ENCODE measurements at regions not wholly inside any gene's neighbourhood (a gene's known extent, or its start where the extent isn't known, plus 50 kb on each side); places are given as distances from the start of the nearest gene placed in this dataset.
"Not testable (repeated sequence)": the region's sequence is repeated elsewhere in the genome, so short reads cannot be mapped to it uniquely, and the experiment has no call there.

DNA sequence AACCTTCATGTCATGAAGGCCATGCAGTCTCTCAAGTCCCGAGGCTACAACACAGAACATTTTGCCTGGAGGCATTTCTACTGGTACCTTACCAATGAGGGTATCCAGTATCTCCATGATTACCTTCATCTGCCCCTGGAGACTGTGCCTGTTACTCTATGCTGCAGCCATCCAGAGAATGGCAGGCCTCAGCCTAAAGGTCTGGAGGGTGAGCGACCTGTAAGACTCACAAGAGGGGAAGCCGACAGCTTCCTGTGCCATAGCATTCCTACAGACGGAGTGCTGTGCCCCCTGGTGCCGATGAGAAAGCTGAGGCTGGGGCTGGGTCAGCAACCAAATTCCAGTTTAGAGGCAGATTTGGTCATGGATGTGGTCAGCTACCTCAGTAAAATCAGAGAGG, 51.3 kb upstream of the CADPS start:
- DNase-seq (ENCODE audit: extremely low read depth in 1 of 11, low read depth in 9 of 11, low spot score in 4 of 11): no peak

DNA sequence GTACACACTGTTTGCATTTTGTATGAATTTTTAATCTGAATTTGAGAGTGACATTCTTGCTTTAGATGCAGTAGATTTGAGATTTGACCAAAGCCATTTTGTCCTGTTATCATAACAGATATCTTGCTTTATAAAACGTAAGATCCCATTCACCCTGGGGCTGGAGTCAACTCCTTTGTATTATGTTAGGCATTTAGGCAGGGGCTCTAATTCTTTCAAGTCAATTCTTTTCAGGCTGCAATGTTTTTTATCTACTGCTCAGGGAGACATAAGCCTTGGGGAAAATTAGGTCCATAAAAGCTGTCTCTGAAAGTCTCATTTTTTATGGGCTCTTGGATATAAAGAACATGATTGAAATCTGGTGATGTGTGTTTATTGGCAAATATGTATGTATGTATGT, 53.0 kb upstream of the CADPS start:
- DNase-seq (ENCODE audit: extremely low read depth in 1 of 11, low read depth in 9 of 11, low spot score in 4 of 11): no peak

DNA sequence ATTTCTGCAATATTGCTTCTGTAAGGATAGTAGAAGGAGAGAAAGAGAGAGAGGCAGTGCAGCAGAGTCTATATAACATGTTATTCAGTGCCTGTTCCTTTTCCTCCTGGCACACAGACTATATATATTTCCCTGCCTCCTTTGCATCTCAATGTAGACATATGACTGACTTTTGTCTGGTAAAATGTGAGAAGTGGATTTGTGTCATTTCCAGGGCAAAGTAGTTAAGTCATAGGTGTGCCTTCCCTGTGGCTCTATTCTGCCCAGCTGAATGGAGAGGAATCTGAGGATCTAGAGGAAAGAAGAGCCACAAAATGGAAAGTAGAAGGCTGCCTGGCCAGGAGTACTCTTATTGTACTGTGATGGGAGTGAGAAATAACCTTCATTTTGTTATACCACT, 54.6 kb upstream of the CADPS start:
- no peak for DNase-seq (ENCODE audit: extremely low read depth in 1 of 11, low read depth in 9 of 11, low spot score in 4 of 11)

DNA sequence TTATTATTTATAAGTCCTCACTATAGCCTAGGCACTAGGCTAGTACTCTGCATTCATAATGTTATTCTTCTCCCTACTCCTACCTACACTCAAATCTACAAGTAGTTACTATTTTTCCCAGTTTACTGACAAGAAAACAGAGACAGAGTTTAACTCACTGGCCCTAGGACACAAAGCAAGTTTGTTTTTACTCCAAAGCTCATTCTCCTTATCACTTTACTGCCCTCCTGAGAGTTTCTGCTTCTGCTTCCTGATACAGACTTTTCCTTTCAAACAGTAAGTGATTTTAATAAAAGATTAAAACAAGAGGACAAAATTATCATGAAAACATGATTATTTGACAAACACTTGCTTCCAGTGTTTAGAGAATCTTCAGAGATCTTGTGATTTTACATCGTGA, 60.6 kb upstream of the CADPS start:
- no peak for DNase-seq (ENCODE audit: extremely low read depth in 1 of 11, low read depth in 9 of 11, low spot score in 4 of 11)

DNA sequence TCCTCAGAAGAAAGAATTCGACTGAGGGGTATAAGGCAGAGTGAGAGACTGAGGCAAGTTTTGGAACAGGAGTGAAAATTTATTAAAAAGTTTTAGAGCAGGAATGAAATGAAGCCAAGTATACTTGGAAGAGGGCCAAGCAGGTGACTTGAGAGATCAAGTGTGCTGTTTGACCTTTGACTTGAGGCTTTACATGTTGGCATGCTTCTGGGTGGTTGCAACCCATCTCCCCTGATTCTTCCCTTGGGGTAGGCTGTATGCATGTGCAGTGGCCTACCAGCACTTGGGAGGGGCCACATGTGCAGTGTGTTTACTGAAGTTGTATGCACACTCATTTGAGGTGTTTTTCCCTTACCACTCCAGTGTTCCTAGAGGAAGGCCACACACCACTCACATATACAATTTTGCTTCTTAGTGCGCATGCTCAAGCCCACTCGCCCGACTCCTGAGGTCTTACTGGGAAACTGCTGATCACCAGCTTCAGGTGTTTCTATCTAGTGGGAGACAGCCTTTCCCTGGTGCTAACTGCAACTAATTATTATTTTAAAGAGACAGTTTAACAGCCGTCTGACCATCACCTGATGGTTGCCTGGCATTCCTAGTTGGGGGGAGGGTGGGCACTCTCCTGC, 61.5 kb upstream of the CADPS start:
- DNase-seq (ENCODE audit: extremely low read depth in 1 of 11, low read depth in 9 of 11, low spot score in 4 of 11): no peak

DNA sequence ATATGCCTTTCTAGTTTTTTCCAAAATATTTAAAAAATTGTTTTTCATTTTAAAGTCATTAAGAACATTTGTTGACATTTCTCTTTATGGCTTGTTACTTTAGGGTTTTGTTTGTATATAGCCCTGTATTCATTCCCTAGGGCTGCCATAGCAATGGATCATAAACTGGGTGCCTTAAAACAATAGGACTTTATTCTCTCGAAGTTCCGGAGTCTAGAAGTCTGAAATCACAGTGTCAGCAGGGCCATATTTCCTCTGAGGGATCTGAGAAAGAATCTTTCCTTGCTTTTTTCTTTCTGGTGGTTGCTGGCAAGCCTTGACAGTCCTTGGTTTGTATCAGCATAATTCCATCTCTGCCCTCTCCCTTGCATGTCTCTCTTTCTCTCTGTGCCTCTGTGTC, 63.4 kb upstream of the CADPS start:
- DNase-seq (ENCODE audit: extremely low read depth in 1 of 11, low read depth in 9 of 11, low spot score in 4 of 11): no peak

DNA sequence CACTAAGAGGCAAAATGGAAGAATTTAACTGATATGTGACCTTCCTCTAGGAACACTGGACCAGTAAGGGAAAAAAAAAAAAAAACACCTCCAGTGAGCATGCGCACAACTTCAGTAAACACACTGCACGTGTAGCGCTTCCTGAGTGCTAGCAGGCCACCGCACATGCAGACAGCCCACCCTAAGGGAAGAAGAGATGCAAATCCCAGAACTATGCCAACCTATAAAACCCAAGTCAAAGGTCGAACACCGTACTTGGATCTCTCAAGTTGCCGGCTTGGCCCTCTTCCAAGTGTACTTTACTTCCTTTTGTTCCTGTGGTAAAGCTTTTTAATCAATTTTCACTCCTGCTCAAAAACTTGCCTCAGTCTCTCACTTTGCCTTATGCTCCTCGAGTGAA, 64.5 kb upstream of the CADPS start:
- DNase-seq (ENCODE audit: extremely low read depth in 1 of 11, low read depth in 9 of 11, low spot score in 4 of 11): no peak

DNA sequence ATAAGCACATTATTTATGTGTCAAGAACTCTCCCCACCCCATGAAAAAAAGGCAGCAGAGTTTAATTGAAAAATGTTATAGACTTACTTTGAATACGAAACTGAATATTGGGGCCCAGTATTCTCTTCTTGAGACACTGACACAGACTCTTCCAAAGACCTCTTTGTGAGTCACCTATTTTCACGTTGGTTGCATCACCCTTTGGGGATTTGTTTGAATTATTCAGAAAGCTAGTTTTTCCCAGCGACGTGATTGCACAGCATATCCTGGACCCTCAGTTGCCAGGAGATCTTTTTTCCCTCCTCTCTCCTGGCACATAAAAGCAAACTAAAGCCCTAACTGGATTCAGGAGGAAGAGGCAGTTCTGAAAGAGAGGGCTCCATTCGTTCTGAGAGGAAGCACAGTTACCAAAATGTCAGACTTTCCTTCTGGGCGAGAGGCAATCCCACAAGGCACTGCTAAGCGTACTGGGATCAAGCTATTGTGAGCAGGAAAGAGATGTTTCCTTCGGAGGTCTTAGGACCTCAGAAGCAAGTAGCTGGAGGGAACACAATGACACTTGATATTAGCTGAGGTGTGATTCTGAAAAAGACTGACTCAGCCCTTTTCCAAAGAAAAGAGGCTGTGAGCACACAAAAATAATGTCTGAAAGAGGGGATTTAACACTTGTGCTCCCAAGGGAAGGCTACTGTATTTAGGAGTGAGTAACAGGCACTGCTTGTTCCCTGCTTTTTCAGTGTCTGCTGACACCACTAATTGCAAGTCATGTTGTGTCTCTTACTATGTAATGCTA, 65.8 kb upstream of the CADPS start:
- no peak for DNase-seq (ENCODE audit: extremely low read depth in 1 of 11, low read depth in 9 of 11, low spot score in 4 of 11)

DNA sequence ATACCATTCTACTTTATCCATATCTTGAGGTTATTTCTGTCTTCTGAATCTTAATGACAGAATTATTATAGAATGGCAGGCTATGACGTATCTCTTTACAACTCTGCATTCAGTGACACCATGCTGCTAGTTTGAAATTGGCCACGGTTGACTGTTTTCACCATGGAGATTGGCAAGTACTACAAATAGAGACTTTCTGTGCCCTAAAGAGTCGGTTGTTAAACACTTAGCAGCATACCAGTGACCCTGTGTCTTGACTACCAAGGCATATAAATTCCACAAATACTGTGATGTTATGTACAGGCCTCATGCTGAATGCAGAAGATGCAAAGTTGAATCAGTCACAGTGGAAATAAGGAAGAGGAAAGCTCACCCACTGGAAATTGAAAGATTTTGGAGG, 67.0 kb upstream of the CADPS start:
- DNase-seq (ENCODE audit: extremely low read depth in 1 of 11, low read depth in 9 of 11, low spot score in 4 of 11): peak in 2 of 11 donors; percentile 1 to 5

DNA sequence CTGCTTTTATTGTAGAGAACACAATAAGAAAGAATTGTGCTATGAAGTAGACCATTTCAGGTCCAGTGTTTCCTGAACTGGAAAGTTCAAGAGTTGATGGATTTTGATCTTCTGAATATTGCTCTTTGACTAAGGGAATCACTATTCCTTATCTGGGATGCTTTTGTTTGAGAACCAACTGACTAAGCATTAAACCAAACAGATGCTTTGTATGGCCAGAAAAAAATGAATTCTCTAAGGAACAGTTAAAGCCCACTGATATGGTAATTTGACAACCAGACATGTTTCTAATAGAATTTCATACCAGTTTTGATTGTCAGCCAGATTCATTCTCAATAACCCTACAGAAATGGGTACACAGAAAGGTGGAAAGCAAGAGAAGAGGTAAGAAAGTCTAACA, 67.5 kb upstream of the CADPS start:
- no peak for DNase-seq (ENCODE audit: extremely low read depth in 1 of 11, low read depth in 9 of 11, low spot score in 4 of 11)

DNA sequence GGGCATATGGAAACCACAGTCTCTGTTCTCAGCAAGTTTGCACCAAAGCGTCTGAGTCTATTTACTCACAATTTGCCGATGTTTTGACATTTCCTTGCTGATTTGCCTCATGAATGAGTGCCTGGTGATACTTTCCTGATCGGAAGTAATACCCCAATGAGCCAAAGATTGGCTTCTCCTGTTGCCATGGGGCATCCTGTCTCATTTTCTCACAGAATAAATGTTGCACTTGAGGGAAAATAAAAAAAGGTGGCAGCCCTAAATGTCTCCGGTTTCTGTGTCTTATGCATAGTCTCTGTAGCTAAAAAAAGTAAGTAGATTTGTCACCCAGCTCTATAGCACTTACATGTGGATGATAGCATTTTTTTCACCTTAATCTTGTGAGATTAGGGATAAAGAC, 73.7 kb upstream of the CADPS start:
- no peak for DNase-seq (ENCODE audit: extremely low read depth in 1 of 11, low read depth in 9 of 11, low spot score in 4 of 11)

DNA sequence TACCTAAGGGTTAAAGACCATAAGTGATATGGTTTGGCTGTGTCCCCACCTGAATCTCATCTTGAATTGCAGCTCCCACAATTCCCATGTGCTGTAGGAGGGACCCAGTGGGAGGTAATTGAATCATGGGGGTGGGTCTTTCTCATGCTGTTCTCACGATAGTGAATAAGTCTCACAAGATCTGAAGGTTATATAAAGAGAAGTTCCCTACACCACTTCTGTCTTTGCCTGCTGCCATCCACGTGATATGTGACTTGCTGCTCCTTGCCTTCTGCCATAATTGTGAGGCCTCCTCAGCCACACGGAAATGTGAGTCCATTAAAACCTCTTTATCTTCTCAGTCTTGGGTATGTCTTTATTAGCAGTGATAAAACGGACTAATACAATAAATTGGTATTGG, 75.0 kb upstream of the CADPS start:
- no peak for DNase-seq (ENCODE audit: extremely low read depth in 1 of 11, low read depth in 9 of 11, low spot score in 4 of 11)

DNA sequence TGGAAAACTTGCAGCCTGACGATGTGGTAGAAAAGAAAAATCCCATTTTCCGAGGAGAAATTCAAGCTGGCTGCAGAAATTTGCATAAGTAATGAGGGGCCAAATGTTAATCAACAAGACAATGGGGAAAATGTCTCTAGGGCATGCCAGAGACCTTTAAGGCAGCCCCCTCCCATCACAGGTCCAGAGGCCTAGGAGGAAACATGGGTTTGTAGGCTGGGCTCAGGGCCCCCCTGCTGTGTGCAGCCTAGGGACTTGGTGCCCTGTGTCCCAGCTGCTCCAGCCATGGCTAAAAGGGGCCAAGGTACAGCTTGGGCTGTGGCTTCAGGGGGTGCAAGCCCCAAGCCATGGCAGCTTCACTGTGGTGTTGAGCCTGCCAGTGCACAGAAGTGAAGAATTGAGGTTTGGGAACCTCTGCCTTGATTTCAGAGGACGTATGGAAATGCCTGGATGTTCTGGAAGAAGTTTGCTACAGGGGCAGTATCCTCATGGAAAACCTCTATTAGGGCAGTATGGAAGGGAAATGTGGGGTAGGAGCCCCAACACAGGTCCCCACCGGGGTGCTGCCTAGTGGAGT, 75.9 kb upstream of the CADPS start:
- DNase-seq (ENCODE audit: extremely low read depth in 1 of 11, low read depth in 9 of 11, low spot score in 4 of 11): no peak

DNA sequence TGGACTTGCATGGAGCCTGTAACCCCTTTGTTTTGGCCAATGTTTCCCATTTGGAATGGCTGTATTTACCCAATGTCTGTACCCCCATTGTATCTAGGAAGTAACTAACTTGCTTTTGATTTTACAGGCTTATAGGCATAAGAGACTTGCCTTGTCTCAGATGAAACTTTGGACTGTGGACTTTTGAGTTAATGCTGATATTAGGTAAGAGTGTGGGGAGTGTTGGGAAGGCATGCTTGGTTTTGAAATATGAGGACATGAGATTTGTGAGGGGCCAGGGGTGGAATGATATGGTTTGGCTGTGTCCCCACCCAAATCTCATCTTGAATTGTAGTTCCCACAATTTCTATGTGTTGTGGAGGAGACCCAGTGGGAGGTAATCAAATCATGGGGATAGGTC, 76.7 kb upstream of the CADPS start:
- not testable (repeated sequence) for DNase-seq (ENCODE audit: extremely low read depth in 1 of 11, low read depth in 9 of 11, low spot score in 4 of 11)

DNA sequence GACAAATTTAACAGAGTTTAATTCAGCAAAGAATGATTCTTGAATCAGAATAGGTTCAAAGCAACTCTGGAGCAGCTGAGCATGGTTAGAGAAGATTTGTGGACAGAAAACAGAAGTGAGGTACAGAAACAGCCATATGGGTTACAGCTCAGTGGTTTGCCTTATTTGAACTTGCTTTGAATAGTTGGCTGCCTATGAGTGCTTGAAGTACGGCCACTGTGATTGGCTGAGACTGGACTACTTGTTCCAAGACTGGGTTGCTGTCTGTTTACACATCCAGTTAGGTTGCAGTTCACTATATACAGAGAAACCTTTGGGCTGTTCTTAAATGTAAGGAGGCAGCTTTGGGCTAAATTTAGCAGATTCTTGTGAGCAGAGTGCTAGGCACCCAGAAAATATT, 79.4 kb upstream of the CADPS start:
- DNase-seq (ENCODE audit: extremely low read depth in 1 of 11, low read depth in 9 of 11, low spot score in 4 of 11): no peak

DNA sequence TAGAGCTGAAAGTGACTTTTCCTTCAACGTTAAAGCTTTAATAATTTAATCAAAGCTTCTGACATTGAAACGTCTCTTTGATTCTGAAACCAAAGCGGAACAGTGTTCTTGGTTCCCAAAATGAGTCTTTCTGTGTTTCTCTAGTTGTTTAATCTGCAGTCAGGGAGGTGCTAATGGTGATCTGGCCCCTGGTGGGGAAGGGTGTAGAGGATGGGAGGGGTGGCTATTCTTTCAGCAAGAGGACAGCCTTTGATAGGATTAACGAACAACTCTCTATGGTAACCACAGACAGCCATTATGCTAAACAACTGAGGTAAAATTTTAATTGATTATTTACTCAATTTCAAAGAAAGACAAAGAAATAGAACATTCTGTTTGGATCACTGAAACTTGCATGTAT, 79.9 kb upstream of the CADPS start:
- no peak for DNase-seq (ENCODE audit: extremely low read depth in 1 of 11, low read depth in 9 of 11, low spot score in 4 of 11)

DNA sequence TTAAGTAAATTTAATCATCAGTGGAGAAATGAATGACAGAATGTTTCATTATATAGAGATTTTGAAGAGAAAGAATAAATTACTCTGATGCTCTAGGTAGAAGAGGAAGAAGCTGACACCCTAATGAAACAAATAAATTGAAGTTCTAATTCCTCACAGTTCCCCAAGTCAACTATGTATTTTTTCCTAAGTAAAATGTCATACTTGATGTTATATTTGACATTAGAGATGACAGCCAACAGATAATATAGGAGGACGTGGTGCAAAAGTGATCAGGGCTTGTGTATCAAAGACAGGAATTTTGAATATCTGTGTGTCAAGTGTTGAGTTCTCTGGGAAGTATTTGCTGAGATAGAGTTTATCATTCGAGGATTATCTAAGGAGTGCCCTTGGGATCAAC, 81.2 kb upstream of the CADPS start:
- DNase-seq (ENCODE audit: extremely low read depth in 1 of 11, low read depth in 9 of 11, low spot score in 4 of 11): no peak

DNA sequence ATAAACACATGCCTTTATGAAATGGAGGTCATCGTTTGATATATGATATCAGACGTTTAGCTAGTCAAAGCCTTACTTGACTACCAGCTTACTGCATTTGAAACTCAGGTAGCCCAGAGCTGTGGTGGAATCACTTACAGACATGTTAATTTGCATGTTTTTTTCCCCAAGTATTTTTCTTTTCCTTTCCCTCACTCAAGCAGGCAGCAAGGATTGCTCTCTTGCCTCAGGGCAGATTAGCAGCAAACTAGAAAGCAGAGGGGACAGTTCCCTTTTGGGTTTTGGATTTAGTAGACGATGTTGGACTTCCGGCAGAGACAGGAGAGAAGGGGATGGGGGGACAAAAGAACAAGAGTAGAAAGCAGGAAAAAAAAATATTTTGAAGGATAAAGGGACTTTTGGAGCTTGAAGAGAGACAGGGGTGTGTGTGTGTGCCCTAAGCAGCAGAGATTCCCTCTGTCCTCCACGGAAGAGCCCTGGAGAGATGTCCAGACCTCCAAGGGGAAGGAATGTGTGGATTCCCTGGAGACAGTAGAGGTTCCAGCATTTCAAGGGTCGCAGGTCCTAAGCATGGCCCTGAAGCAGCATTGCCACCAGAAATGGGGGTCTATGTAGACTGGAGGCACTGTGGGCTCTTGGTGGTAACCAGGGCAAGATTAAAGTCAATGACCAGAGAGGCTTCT, 86.8 kb upstream of the CADPS start:
- no peak for DNase-seq (ENCODE audit: extremely low read depth in 1 of 11, low read depth in 9 of 11, low spot score in 4 of 11)

DNA sequence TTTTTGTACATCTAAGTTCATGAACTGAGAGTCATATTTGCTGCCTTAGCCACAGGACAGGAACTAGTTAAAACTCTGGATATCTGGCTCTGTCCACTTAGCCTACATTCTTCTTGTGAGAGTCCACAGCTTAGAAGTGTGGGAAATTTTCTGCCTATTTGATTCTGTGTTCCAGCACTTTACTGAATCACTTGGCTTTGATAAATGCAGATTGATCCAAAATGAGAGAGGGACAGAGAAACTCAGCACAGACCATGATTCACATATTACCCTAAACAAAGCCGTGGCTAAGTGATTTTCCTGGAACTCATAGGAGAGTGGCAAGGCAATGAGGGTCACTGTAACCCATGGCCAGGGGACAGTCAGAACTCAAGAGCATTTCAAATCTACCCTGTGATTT, 87.5 kb upstream of the CADPS start:
- DNase-seq (ENCODE audit: extremely low read depth in 1 of 11, low read depth in 9 of 11, low spot score in 4 of 11): no peak

DNA sequence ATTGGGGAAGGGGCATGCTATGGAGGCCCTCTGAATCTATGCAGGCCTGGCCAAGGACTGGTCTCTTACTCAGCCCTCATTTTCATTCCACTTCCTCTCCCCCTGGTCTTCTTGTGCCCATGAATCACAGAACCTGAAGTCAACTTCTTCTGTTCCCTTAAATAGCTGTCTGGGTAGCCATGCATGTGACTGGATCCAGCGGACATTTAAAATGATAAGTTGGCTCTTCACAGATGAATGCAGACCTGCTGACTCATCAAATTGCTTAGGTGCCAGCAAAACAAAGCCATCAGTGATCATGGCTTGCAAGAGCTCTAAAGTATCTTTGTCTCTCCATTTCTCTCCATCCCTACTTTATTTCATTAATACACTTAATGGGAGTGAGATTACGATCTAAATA, 90.1 kb upstream of the CADPS start:
- peak in 6 of 11 donors; percentile 5 to 40 (median 30) for DNase-seq (ENCODE audit: extremely low read depth in 1 of 11, low read depth in 9 of 11, low spot score in 4 of 11)

Data from renal cortex interstitium (tissue), 11 donors.